HCT116 (cell line): ENCODE measurements at regions not wholly inside any gene's neighbourhood (a gene's known extent, or its start where the extent isn't known, plus 50 kb on each side); places are given as distances from the start of the nearest gene placed in this dataset.

Source experiments
- ATAC-seq: fragments of 200-7000 bp; cut with Tn5 transposase; 2 replicates; pipeline ENCODE4 v1.9.1; 2020; ENCODE audit warnings: mild to moderate bottlenecking, moderate library complexity
- BruUV-seq: library from RNA; stranded (reverse); fragments of 400-500 nt; replicated peaks from 2 replicates; lab custom pipeline; 2021; lab: Mats Ljungman, UMichigan
- CTCF ChIA-PET: fragments of 300-600 bp; sonication (Branson Sonifier 250); formaldehyde crosslinking; loops from one replicate; lab custom pipeline; 2021; ENCODE audit warnings: antibody characterized with exemption; lab: Charles Lee
- POLR2A ChIA-PET: fragments of 300-600, 350-600 bp; sonication (Branson Sonifier 250); formaldehyde crosslinking; loops from one replicate; lab custom pipeline; 2021; ENCODE audit warnings: antibody characterized with exemption; lab: Charles Lee
- RAD21 ChIA-PET, 2 experiments: fragments of 300-600 bp; sonication (Branson Sonifier 250); formaldehyde crosslinking; loops; one replicate each; lab custom pipeline; 2023; ENCODE audit warnings: low total read pairs in 2 of 2; ENCODE audit not compliant: uncharacterized antibody in 2 of 2, unreplicated experiment in 2 of 2, low non-redundant PET in 1 of 2; lab: Charles Lee
- DNase-seq: peaks from one replicate; pipeline ENCODE4 v3.0.0-alpha.2; 2010; ENCODE audit warnings: low read depth, low spot score
- H2AFZ ChIP-seq: fragments of 200-600 bp; shearing (Covaris generic), sonication (generic); 2 replicates; pipeline ENCODE4 v1.6.1; 2017; ENCODE audit warnings: low read depth, mixed run types, mixed read lengths, antibody characterized with exemption, low read length; ENCODE audit not compliant: poor library complexity, severe bottlenecking
- H3K27ac ChIP-seq: 2 replicates; pipeline ENCODE4 v1.5.1; 2012; ENCODE audit warnings: low read depth, low read length
- H3K27me3 ChIP-seq: fragments of 200-600 bp; sonication (generic); 2 replicates; pipeline ENCODE4 v1.6.1; 2016; ENCODE audit warnings: mixed run types, low read length, mixed read lengths; ENCODE audit not compliant: insufficient read depth
- H3K36me3 ChIP-seq, 2 experiments: fragments of 200-500 bp in 1 of 2; fragments of 200-600 bp in 1 of 2; sonication (Bioruptor generic) in 1 of 2; sonication (generic) in 1 of 2; 2 replicates each; pipeline versions ENCODE4 v1.5.1 to v1.6.1; 2014 to 2016; ENCODE audit warnings: low read length in 2 of 2, inconsistent platforms in 1 of 2, mixed read lengths in 1 of 2, mixed run types in 1 of 2; ENCODE audit not compliant: insufficient read depth in 2 of 2, control insufficient read depth in 1 of 2
- H3K4me1 ChIP-seq, 2 experiments: fragments of 200-600 bp in 1 of 2; sonication (generic) in 1 of 2; 2 replicates each; pipeline versions ENCODE4 v1.5.1 to v1.6.1; 2012 to 2017; ENCODE audit warnings: low read length in 2 of 2, inconsistent platforms in 1 of 2, mild to moderate bottlenecking in 1 of 2, mixed read lengths in 1 of 2, mixed run types in 1 of 2, moderate library complexity in 1 of 2; ENCODE audit not compliant: insufficient read depth in 2 of 2, control insufficient read depth in 1 of 2
- H3K4me2 ChIP-seq: fragments of 200-600 bp; sonication (generic); 2 replicates; pipeline ENCODE4 v1.6.1; 2017; ENCODE audit warnings: mixed run types, low read length, mixed read lengths
- H3K4me3 ChIP-seq, 2 experiments: fragments of 200-600 bp in 1 of 2; sonication (generic) in 1 of 2; replicated peaks in 1 of 2; 2 replicates each; pipeline ENCODE4 v1.5.1; 2011 to 2016; ENCODE audit warnings: low read length in 2 of 2, control low read depth in 1 of 2, low read depth in 1 of 2, mild to moderate bottlenecking in 1 of 2, mixed read lengths in 1 of 2, mixed run types in 1 of 2
- H3K79me2 ChIP-seq: fragments of 200-600 bp; sonication (generic); 2 replicates; pipeline ENCODE4 v1.6.1; 2017; ENCODE audit warnings: mild to moderate bottlenecking, mixed run types, low read length, moderate library complexity, mixed read lengths; ENCODE audit not compliant: insufficient read depth
- H3K9ac ChIP-seq: fragments of 200-600 bp; sonication (generic); 2 replicates; pipeline ENCODE4 v1.6.1; 2016; ENCODE audit warnings: low read length, mixed read lengths
- H3K9me2 ChIP-seq: fragments of 200-600 bp; sonication (generic), shearing (Covaris generic); 2 replicates; pipeline ENCODE4 v1.6.1; 2017; ENCODE audit warnings: mixed run types, mild to moderate bottlenecking, moderate library complexity; ENCODE audit not compliant: insufficient read depth
- H3K9me3 ChIP-seq, 2 experiments: fragments of 200-500 bp in 1 of 2; fragments of 200-600 bp in 1 of 2; sonication (Bioruptor generic) in 1 of 2; sonication (generic) in 1 of 2; 2 replicates each; pipeline ENCODE4 v1.6.1; 2014 to 2017; ENCODE audit warnings: low read length in 2 of 2, mixed read lengths in 2 of 2, inconsistent platforms in 1 of 2, low read depth in 1 of 2, mild to moderate bottlenecking in 1 of 2, mixed run types in 1 of 2, moderate library complexity in 1 of 2; ENCODE audit not compliant: control insufficient read depth in 1 of 2, insufficient read depth in 1 of 2
- H4K20me1 ChIP-seq: fragments of 200-600 bp; sonication (generic), shearing (Covaris generic); 2 replicates; pipeline ENCODE4 v1.6.1; 2017; ENCODE audit warnings: mixed run types, mild to moderate bottlenecking, moderate library complexity; ENCODE audit not compliant: insufficient read depth
- CBX3 ChIP-seq: IDR thresholded peaks from 2 replicates; pipeline ENCODE4 v1.6.1; 2012; ENCODE audit warnings: low read depth
- FOSL1 ChIP-seq: IDR thresholded peaks from 2 replicates; pipeline ENCODE4 v1.6.1; 2012; ENCODE audit warnings: low read depth
- POLR2AphosphoS5 ChIP-seq: IDR thresholded peaks from 2 replicates; pipeline ENCODE4 v1.6.1; 2011; ENCODE audit warnings: mild to moderate bottlenecking, low read depth, low read length, moderate library complexity
- SIN3A ChIP-seq: IDR thresholded peaks from 2 replicates; pipeline ENCODE4 v1.6.1; 2012; ENCODE audit warnings: low read depth
- SP1 ChIP-seq: IDR thresholded peaks from 2 replicates; pipeline ENCODE4 v1.6.1; 2012; ENCODE audit warnings: low read depth
- SRF ChIP-seq: IDR thresholded peaks from 2 replicates; pipeline ENCODE4 v1.6.1; 2012; ENCODE audit warnings: low read depth
- intact Hi-C: fragments of 100-400 bp; cut with micrococcal nuclease; formaldehyde crosslinking; loops from 2 replicates; pipeline ENCODE4 v1.10.0; 2022
- TF ChIP-seq, protein P1 (sequence below): IDR thresholded peaks from 2 replicates; pipeline ENCODE4 v1.6.1; 2012; ENCODE audit warnings: low read depth
- TF ChIP-seq, protein P2 (sequence below): IDR thresholded peaks from 2 replicates; pipeline ENCODE4 v1.6.1; 2012

DNA sequence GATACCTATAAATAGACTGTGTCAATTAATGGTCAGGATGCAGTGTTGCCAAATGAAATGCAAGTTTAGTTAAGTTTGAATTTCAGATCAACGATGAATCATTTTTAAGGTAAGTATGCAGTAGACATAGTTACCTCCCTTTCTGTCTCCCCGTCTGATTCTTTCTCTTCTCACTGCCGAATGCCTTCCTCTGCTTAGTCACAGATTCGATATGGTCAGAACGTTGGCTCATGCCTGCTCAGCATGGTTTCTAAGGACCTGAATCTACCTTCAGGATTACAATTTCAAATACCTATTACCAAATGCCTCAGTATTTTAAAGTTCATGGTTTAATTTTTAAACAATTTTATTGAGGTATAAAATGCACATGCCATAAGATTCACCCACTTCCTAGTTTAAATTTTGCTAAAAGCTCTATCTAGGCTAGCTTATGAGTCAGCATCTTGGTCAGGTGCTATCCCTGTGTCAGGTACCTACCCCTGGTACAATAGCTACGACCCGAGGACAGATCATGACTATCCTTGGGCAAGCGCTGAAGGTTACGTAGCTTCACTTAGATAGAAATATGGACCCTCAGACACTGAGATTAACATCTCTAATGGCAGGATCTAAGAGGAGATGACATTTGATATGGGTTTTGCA, 78.2 kb upstream of the SPON1 start:
- Histone ChIP-seq H2AFZ (peak overlapping the region; percentile 27), H3K36me3 (no peaks in the 10 kb centered on the region), H3K79me2 (no peaks in the 10 kb centered on the region), H3K9me2 (no peaks in the 10 kb centered on the region; the same call in 1 of the 2 replicates), H3K4me3 (no peak overlapping the region), H3K4me1 (peaks cover 0 to 24% of the 10 kb centered on the region in 2 experiments; a peak in 3 of 4 replicates), H4K20me1 (no peaks in the 10 kb centered on the region), H3K27me3 (no peaks in the 10 kb centered on the region), H3K9me3 (no peaks in the 10 kb centered on the region), H3K9ac (no peak overlapping the region), H3K27ac (no peak overlapping the region), H3K4me2 (peak overlapping the region; percentile 34)
- peak; percentile 46; the same call in 1 of the 2 replicates for ATAC-seq
- CTCF ChIA-PET, result no interaction called here
- TF ChIP-seq, protein P1, sequence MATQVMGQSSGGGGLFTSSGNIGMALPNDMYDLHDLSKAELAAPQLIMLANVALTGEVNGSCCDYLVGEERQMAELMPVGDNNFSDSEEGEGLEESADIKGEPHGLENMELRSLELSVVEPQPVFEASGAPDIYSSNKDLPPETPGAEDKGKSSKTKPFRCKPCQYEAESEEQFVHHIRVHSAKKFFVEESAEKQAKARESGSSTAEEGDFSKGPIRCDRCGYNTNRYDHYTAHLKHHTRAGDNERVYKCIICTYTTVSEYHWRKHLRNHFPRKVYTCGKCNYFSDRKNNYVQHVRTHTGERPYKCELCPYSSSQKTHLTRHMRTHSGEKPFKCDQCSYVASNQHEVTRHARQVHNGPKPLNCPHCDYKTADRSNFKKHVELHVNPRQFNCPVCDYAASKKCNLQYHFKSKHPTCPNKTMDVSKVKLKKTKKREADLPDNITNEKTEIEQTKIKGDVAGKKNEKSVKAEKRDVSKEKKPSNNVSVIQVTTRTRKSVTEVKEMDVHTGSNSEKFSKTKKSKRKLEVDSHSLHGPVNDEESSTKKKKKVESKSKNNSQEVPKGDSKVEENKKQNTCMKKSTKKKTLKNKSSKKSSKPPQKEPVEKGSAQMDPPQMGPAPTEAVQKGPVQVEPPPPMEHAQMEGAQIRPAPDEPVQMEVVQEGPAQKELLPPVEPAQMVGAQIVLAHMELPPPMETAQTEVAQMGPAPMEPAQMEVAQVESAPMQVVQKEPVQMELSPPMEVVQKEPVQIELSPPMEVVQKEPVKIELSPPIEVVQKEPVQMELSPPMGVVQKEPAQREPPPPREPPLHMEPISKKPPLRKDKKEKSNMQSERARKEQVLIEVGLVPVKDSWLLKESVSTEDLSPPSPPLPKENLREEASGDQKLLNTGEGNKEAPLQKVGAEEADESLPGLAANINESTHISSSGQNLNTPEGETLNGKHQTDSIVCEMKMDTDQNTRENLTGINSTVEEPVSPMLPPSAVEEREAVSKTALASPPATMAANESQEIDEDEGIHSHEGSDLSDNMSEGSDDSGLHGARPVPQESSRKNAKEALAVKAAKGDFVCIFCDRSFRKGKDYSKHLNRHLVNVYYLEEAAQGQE, result no peak
- TF ChIP-seq FOSL1 (peak; percentile 14; the same call in 1 of the 2 replicates), POLR2AphosphoS5 (no peak), CBX3 (0 out of 2 replicates have a peak, but pooled peaks have one; percentile 30), SRF (no peak), SIN3A (no peak), SP1 (peak; percentile 14; the same call in 1 of the 2 replicates)
- TF ChIP-seq, protein P2, sequence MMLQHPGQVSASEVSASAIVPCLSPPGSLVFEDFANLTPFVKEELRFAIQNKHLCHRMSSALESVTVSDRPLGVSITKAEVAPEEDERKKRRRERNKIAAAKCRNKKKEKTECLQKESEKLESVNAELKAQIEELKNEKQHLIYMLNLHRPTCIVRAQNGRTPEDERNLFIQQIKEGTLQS, result no peak
- POLR2A ChIA-PET, result no interaction called here
- intact Hi-C loops, result no loop called here
- RAD21 ChIA-PET, result no interaction called here
- no TSS peak for BruUV-seq
- DNase-seq, result no peak
